ENCODE measurements at regions not wholly inside any gene's neighbourhood (a gene's known extent, or its start where the extent isn't known, plus 50 kb on each side); places are given as distances from the start of the nearest gene placed in this dataset.

DNA sequence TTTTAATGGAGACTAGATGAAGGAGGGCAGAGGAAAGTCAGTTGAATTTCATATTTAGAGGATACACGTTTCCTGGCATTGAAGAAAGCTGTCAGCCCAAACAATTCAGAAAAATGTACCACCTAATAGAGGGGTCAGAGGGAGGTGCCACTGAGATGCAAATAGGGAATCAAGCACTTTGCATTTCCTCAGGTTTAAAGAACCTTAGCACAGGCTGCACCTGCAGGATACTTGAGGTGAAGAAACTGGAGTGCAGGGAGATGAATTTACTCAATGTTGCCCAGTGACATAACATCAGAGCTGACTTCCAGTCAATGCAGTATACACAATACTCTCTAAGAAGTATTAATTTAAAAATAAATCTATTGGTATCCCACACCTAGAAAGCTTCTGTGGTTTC, 67.0 kb upstream of the MAST4 start:
- H3K4me1 ChIP-seq: no peaks in the 10 kb centered on the region
- no peak overlapping the region for H3K27ac ChIP-seq
- DNase-seq: no peak
- intact Hi-C loops (cut with DNase I; ENCODE audit: low total_unique reads): no loop called here
- 50 to 75% methylated on average over 1 of the region's 1 CpG for WGBS, 2 donors (ENCODE audit: low coverage in 1 of 2)
- no peaks in the 10 kb centered on the region for H3K9me3 ChIP-seq
- H3K36me3 ChIP-seq: no peaks in the 10 kb centered on the region
- in situ Hi-C loops (cut with MboI; ENCODE audit: low pct_ligation_motif_present in 1 of 4, low pct_unique_long_range_greater_than_20kb in 1 of 4, low sequenced_read_pairs in 3 of 4): no loop called here
- H3K4me3 ChIP-seq: no peak overlapping the region
- TF ChIP-seq EP300 (IDR thresholded peaks at IDR 0.05; ENCODE audit: low read depth) (no peak), POLR2AphosphoS5 (IDR thresholded peaks at IDR 0.05) (no peak), POLR2A (IDR thresholded peaks at IDR 0.05) (no peak)
- TF ChIP-seq, protein P1, sequence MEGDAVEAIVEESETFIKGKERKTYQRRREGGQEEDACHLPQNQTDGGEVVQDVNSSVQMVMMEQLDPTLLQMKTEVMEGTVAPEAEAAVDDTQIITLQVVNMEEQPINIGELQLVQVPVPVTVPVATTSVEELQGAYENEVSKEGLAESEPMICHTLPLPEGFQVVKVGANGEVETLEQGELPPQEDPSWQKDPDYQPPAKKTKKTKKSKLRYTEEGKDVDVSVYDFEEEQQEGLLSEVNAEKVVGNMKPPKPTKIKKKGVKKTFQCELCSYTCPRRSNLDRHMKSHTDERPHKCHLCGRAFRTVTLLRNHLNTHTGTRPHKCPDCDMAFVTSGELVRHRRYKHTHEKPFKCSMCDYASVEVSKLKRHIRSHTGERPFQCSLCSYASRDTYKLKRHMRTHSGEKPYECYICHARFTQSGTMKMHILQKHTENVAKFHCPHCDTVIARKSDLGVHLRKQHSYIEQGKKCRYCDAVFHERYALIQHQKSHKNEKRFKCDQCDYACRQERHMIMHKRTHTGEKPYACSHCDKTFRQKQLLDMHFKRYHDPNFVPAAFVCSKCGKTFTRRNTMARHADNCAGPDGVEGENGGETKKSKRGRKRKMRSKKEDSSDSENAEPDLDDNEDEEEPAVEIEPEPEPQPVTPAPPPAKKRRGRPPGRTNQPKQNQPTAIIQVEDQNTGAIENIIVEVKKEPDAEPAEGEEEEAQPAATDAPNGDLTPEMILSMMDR (IDR thresholded peaks at IDR 0.05): no peak
- H3K27me3 ChIP-seq: no peaks in the 10 kb centered on the region

DNA sequence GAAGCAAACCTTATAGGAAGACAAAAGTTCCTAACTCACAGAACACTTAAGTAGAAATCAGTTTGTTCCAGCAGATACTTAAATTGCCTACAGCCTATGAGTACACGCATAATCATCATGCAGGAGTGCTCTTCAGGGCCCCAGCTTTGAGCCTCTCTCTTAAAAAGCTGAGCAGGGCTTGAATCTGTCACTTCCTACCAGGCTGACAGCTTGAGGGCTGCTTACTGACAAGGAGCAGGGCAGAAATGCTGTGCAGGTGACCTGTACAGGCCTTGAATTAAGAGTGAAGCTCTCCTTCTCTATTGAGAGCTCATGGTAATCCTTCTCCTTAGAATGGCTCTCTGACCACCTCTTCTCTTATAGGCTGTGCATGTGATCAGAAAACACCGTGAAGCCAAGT, 66.5 kb upstream of the MAST4 start:
- no peak for DNase-seq
- in situ Hi-C loops (cut with MboI; ENCODE audit: low pct_ligation_motif_present in 1 of 4, low pct_unique_long_range_greater_than_20kb in 1 of 4, low sequenced_read_pairs in 3 of 4): no loop called here
- Histone ChIP-seq H3K36me3 (no peaks in the 10 kb centered on the region), H3K4me1 (no peaks in the 10 kb centered on the region), H3K9me3 (no peaks in the 10 kb centered on the region), H3K27me3 (no peaks in the 10 kb centered on the region), H3K27ac (no peak overlapping the region), H3K4me3 (no peak overlapping the region)
- intact Hi-C loops (cut with DNase I; ENCODE audit: low total_unique reads): no loop called here
- TF ChIP-seq POLR2AphosphoS5 (IDR thresholded peaks at IDR 0.05): no peak
- TF ChIP-seq, protein P1 (IDR thresholded peaks at IDR 0.05): no peak
- no peak for TF ChIP-seq POLR2A (IDR thresholded peaks at IDR 0.05)
- WGBS, 2 donors (ENCODE audit: low coverage in 1 of 2): 89 to 100% methylated on average over 1 to 2 of the region's 2 CpGs

DNA sequence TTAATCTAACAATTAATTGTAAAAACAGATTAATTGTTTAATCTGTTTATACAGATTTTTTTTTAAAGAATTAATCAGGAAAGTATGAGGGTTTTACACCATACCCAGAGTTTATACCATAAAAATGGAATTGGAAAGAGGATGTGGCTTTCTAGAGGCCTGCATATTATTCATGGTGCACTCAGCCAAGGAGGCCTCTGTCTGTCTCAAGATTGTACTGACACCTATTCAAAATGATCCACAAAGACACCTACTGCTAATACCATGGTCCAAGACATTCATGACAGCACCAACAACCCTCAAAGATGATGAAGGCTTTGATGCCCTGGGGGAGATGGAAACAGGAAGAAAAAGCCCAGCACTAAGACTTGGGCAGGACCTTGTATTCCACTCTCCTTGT, 58.1 kb upstream of the MAST4 start:
- Histone ChIP-seq H3K4me3 (no peak overlapping the region), H3K4me1 (no peaks in the 10 kb centered on the region), H3K9me3 (no peaks in the 10 kb centered on the region), H3K27ac (no peak overlapping the region), H3K27me3 (no peaks in the 10 kb centered on the region), H3K36me3 (no peaks in the 10 kb centered on the region)
- in situ Hi-C loops (cut with MboI; ENCODE audit: low pct_ligation_motif_present in 1 of 4, low pct_unique_long_range_greater_than_20kb in 1 of 4, low sequenced_read_pairs in 3 of 4): no loop called here
- no peak for DNase-seq
- TF ChIP-seq POLR2AphosphoS5 (IDR thresholded peaks at IDR 0.05) (no peak), EP300 (IDR thresholded peaks at IDR 0.05; ENCODE audit: low read depth) (no peak), POLR2A (IDR thresholded peaks at IDR 0.05) (no peak)
- intact Hi-C loops (cut with DNase I; ENCODE audit: low total_unique reads): no loop called here

DNA sequence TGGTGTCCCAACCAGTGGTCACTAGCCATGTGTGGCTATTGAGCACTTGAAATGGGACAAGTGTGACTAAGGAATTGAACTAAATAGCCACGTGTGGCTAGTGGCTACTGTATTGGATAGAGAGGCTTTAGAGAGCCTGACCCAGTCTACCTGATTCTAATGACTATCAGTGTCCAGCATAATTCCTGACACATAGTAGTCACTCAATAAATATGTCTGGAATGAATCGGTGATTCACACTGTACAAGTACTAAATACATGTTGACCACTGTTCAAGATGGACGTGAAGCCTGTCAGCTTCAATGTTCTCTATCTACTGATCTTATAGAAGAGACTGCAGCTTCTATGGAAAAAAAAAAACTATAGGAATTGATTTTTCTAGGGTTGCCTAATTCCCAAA, 57.7 kb upstream of the MAST4 start:
- DNase-seq: no peak
- H3K27ac ChIP-seq: no peak overlapping the region
- no peaks in the 10 kb centered on the region for H3K27me3 ChIP-seq
- in situ Hi-C loops (cut with MboI; ENCODE audit: low pct_ligation_motif_present in 1 of 4, low pct_unique_long_range_greater_than_20kb in 1 of 4, low sequenced_read_pairs in 3 of 4): no loop called here
- TF ChIP-seq EP300 (IDR thresholded peaks at IDR 0.05; ENCODE audit: low read depth) (no peak), POLR2A (IDR thresholded peaks at IDR 0.05) (no peak), POLR2AphosphoS5 (IDR thresholded peaks at IDR 0.05) (no peak)
- TF ChIP-seq, protein P1 (IDR thresholded peaks at IDR 0.05): no peak
- no peaks in the 10 kb centered on the region for H3K36me3 ChIP-seq
- intact Hi-C loops (cut with DNase I; ENCODE audit: low total_unique reads): no loop called here
- H3K4me1 ChIP-seq: no peaks in the 10 kb centered on the region
- 85 to 86% methylated on average over 3 of the region's 3 CpGs for WGBS, 2 donors (ENCODE audit: low coverage in 1 of 2)
- H3K4me3 ChIP-seq: no peak overlapping the region
- H3K9me3 ChIP-seq: no peaks in the 10 kb centered on the region

DNA sequence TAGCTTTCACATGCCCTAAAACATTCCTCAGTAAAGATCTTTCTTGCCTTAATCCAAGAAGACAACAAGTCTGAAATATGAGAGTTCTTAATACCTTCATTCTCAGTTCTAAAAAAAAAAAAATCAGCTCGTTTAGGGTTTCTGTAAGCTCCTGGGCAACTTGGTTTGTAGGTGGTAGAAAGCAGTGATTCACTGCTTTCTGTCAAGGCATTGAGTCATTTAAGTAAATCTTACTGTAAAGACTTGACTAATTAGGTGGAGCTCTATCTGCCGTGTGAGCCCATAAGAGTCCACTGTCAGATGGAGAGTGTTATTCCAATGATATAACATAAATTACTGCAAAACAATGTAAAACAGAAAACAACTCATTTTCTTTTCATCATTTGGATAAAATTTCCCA, 56.1 kb upstream of the MAST4 start:
- Histone ChIP-seq H3K4me1 (no peaks in the 10 kb centered on the region), H3K27me3 (no peaks in the 10 kb centered on the region), H3K27ac (no peak overlapping the region), H3K4me3 (no peak overlapping the region), H3K36me3 (no peaks in the 10 kb centered on the region), H3K9me3 (no peaks in the 10 kb centered on the region)
- in situ Hi-C loops (cut with MboI; ENCODE audit: low pct_ligation_motif_present in 1 of 4, low pct_unique_long_range_greater_than_20kb in 1 of 4, low sequenced_read_pairs in 3 of 4) (no loop called here), intact Hi-C loops (cut with DNase I; ENCODE audit: low total_unique reads) (no loop called here)
- TF ChIP-seq POLR2AphosphoS5 (IDR thresholded peaks at IDR 0.05) (no peak), POLR2A (IDR thresholded peaks at IDR 0.05) (no peak), EP300 (IDR thresholded peaks at IDR 0.05; ENCODE audit: low read depth) (no peak)
- TF ChIP-seq, protein P1 (IDR thresholded peaks at IDR 0.05): no peak
- 38 to 50% methylated on average over 1 to 2 of the region's 2 CpGs for WGBS, 2 donors (ENCODE audit: low coverage in 1 of 2)
- DNase-seq: no peak
